HL-60 (cell line): ENCODE measurements at regions not wholly inside any gene's neighbourhood (a gene's known extent, or its start where the extent isn't known, plus 50 kb on each side); places are given as distances from the start of the nearest gene placed in this dataset.

ENCODE experiments used
- DNase-seq, 2 experiments: peaks; one replicate each; pipeline ENCODE4 v3.0.0-alpha.2; 2010 to 2020; ENCODE audit warnings: low read depth in 1 of 2, low spot score in 1 of 2
- H3K27ac ChIP-seq: fragments of 250-450 bp; sonication (Bioruptor Pico); replicated peaks from 2 replicates; pipeline ENCODE4 v1.5.1; 2020; ENCODE audit warnings: mild to moderate bottlenecking, moderate library complexity
- H3K27me3 ChIP-seq: fragments of 250-450 bp; sonication (Bioruptor Pico); 2 replicates; pipeline ENCODE4 v1.5.1; 2021; ENCODE audit warnings: mild to moderate bottlenecking, moderate library complexity; ENCODE audit not compliant: insufficient read depth, poor library complexity, severe bottlenecking
- H3K4me3 ChIP-seq: replicated peaks from 2 replicates; pipeline ENCODE4 v1.5.1; 2011; ENCODE audit warnings: mild to moderate bottlenecking, control low read depth, low read length; ENCODE audit not compliant: insufficient read depth
- CTCF ChIP-seq: IDR thresholded peaks from one replicate; pipeline ENCODE4 v1.5.1; 2011; ENCODE audit warnings: low read length, control low read depth, inconsistent platforms; ENCODE audit not compliant: insufficient read depth
- GABPA ChIP-seq: IDR thresholded peaks from 2 replicates; pipeline ENCODE4 v1.6.1; 2012; ENCODE audit warnings: low read depth
- POLR2AphosphoS5 ChIP-seq: IDR thresholded peaks from 2 replicates; pipeline ENCODE4 v1.6.1; 2012; ENCODE audit warnings: low read depth
- REST ChIP-seq: IDR thresholded peaks from 2 replicates; pipeline ENCODE4 v1.6.1; 2012; ENCODE audit warnings: low read depth; ENCODE audit not compliant: insufficient replicate concordance
- SPI1 ChIP-seq: IDR thresholded peaks from 2 replicates; pipeline ENCODE4 v1.6.1; 2012; ENCODE audit warnings: low read depth, mild to moderate bottlenecking, borderline replicate concordance

GRCh38 chr4:17188125-17188524 lies 289.7 kb upstream of the LDB2 start:
- DNase-seq, result no peak
- Histone ChIP-seq H3K27me3 (no peaks in the 10 kb centered on the region), H3K27ac (no peak overlapping the region), H3K4me3 (no peak overlapping the region)
- no peak for TF ChIP-seq POLR2AphosphoS5
- no peak for TF ChIP-seq SPI1
- no peak for TF ChIP-seq REST
- TF ChIP-seq CTCF, result no peak
- no peak for TF ChIP-seq GABPA

- Histone ChIP-seq H3K27ac (no peak overlapping the region), H3K27me3 (no peaks in the 10 kb centered on the region), H3K4me3 (no peak overlapping the region)
- TF ChIP-seq GABPA (no peak), SPI1 (no peak), CTCF (no peak), REST (no peak), POLR2AphosphoS5 (no peak)
- no peak for DNase-seq
Measured at GRCh38 chr4:17187003-17187402, 288.6 kb upstream of the LDB2 start.

GRCh38 chr4:17182888-17183287 lies 284.4 kb upstream of the LDB2 start:
- H3K27ac ChIP-seq, result no peak overlapping the region
- no peak overlapping the region for H3K4me3 ChIP-seq
- no peak for DNase-seq
- TF ChIP-seq SPI1 (no peak), REST (no peak), POLR2AphosphoS5 (no peak), GABPA (no peak), CTCF (no peak)
- H3K27me3 ChIP-seq, result no peaks in the 10 kb centered on the region
